Right lobe of liver (tissue), 4 donors: ENCODE measurements at regions not wholly inside any gene's neighbourhood (a gene's known extent, or its start where the extent isn't known, plus 50 kb on each side); places are given as distances from the start of the nearest gene placed in this dataset.

Experiments
- CTCF ChIP-seq, 4 donors: fragments of 200-600 bp in 3 of 4; fragments of 450-650 bp in 1 of 4; IDR thresholded peaks; one replicate each; pipeline versions ENCODE4 v1.5.1 to v1.8.0; 2016 to 2022; ENCODE audit warnings: antibody characterized with exemption in 4 of 4, mild to moderate bottlenecking in 2 of 4
- POLR2A ChIP-seq: fragments of 450-650 bp; IDR thresholded peaks from one replicate; pipeline ENCODE4 v1.6.1; 2017; ENCODE audit warnings: antibody characterized with exemption, mild to moderate bottlenecking
- donor health status: DM: no; HTN: no; CAD: no.
- donor health status: DM: no; HTN: no; CAD: no.
- donor health status: DM: no; HTN: yes; CAD: no.

- TF ChIP-seq CTCF (IDR thresholded peaks at IDR 0.05) = no peak
- TF ChIP-seq POLR2A = no peak
Measured at GRCh38 chr2:234399451-234400246, 97.2 kb downstream of the ARL4C start.
